ENCODE measurements at regions not wholly inside any gene's neighbourhood (a gene's known extent, or its start where the extent isn't known, plus 50 kb on each side); places are given as distances from the start of the nearest gene placed in this dataset.
"Not testable (repeated sequence)": the region's sequence is repeated elsewhere in the genome, so short reads cannot be mapped to it uniquely, and the experiment has no call there.

GRCh38 chr2:128663371-128664050 lies 344.8 kb upstream of the HS6ST1 start:
- Mint-ChIP-seq H3K4me3 (no peak overlapping the region), H3K27me3 (no peaks in the 10 kb centered on the region), H3K9me3 (no peaks in the 10 kb centered on the region), H3K4me1 (no peaks in the 10 kb centered on the region), H3K27ac (no peak overlapping the region), H3K36me3 (no peaks in the 10 kb centered on the region)
- DNase-seq = no peak

GRCh38 chr2:128664499-128664971 lies 345.9 kb upstream of the HS6ST1 start:
- no peaks in the 10 kb centered on the region for H3K4me1 Mint-ChIP-seq
- no peak for DNase-seq
- H3K27me3 Mint-ChIP-seq = no peaks in the 10 kb centered on the region
- H3K36me3 Mint-ChIP-seq = no peaks in the 10 kb centered on the region
- H3K27ac Mint-ChIP-seq = no peak overlapping the region
- H3K4me3 Mint-ChIP-seq = no peak overlapping the region
- no peaks in the 10 kb centered on the region for H3K9me3 Mint-ChIP-seq

- H3K27ac Mint-ChIP-seq = no peak overlapping the region
Measured at GRCh38 chr2:128665113-128665512, 346.4 kb upstream of the HS6ST1 start.

GRCh38 chr2:128666596-128666995 lies 347.9 kb upstream of the HS6ST1 start:
- Mint-ChIP-seq H3K4me3 (no peak overlapping the region), H3K27ac (no peak overlapping the region), H3K27me3 (no peaks in the 10 kb centered on the region), H3K9me3 (peaks cover 2% of the 10 kb centered on the region), H3K36me3 (no peaks in the 10 kb centered on the region), H3K4me1 (no peaks in the 10 kb centered on the region)
- DNase-seq = no peak

More at GRCh38 chr2:128665113-128665512, 346.4 kb upstream of the HS6ST1 start:
- no peaks in the 10 kb centered on the region for H3K27me3 Mint-ChIP-seq
- no peak for DNase-seq
- no peaks in the 10 kb centered on the region for H3K36me3 Mint-ChIP-seq
- H3K4me3 Mint-ChIP-seq = no peak overlapping the region
- no peaks in the 10 kb centered on the region for H3K9me3 Mint-ChIP-seq
- no peaks in the 10 kb centered on the region for H3K4me1 Mint-ChIP-seq

GRCh38 chr2:128667391-128667790 lies 348.7 kb upstream of the HS6ST1 start:
- Mint-ChIP-seq H3K4me3 (no peak overlapping the region), H3K36me3 (no peaks in the 10 kb centered on the region), H3K27me3 (no peaks in the 10 kb centered on the region), H3K9me3 (peaks cover 2% of the 10 kb centered on the region), H3K27ac (no peak overlapping the region), H3K4me1 (no peaks in the 10 kb centered on the region)
- no peak for DNase-seq

- Mint-ChIP-seq H3K27me3 (no peaks in the 10 kb centered on the region), H3K4me3 (no peak overlapping the region), H3K36me3 (no peaks in the 10 kb centered on the region), H3K27ac (no peak overlapping the region), H3K4me1 (no peaks in the 10 kb centered on the region), H3K9me3 (peaks cover 3% of the 10 kb centered on the region)
- no peak for DNase-seq
Measured at GRCh38 chr2:128668946-128669345, 350.3 kb upstream of the HS6ST1 start.

DNA sequence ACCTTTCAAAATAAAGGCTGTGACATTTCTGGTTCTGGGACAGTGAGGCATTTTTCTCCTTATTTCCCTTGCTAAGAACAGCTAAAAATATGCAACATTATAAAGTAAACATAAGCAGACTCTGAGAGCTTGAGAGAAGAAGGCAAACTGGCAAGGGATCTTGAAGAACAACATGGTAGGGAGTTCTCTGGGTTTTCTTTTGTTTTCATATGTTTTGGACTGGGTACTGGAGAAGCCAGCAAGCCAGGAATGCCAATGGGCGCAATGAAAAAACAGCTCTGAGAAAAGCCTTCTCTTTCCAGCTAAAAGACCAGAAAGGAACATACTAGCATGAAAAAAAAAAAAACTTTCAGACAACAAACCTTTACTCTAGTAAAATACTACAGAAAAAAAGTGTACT lies 351.4 kb upstream of the HS6ST1 start:
- Mint-ChIP-seq H3K27me3 (no peaks in the 10 kb centered on the region), H3K4me1 (no peaks in the 10 kb centered on the region), H3K4me3 (no peak overlapping the region), H3K9me3 (peaks cover 3% of the 10 kb centered on the region), H3K27ac (no peak overlapping the region), H3K36me3 (no peaks in the 10 kb centered on the region)
- no peak for DNase-seq

DNA sequence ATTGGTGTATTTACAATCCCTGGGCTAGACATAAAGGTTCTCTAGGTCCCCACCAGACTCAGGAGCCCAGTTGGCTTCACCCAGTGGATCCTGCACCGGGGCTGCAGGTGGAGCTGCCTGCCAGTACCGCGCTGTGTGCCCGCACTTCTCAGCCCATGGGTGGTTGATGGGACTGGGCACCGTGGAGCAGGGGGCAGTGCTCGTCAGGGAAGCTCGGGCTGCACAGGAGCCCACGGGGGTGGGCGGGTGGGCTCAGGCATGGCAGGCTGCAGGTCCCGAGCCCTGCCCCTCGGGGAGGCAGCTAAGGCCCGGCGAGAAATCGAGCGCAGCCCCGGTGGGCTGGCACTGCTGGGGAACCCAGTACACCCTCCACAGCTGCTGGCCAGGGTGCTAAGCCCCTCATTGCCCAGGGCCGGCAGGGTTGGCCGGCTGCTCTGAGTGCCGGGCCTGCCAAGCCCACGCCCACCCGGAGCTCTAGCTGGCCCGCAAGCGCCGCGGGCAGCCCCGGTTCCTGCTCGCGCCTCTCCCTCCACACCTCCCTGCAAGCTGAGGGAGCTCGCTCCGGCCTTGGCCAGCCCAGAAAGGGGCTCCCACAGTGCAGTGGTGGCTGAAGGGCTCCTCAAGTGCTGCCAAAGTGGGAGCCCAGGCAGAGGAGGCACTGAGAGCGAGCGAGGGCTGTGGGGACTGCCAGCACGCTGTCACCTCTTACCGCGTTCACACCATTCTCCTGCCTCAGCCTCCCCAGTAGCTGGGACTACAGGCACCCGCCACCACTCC lies 353.5 kb upstream of the HS6ST1 start:
- H3K36me3 Mint-ChIP-seq, H3K9me3 Mint-ChIP-seq, H3K4me1 Mint-ChIP-seq: not testable (repeated sequence)

DNA sequence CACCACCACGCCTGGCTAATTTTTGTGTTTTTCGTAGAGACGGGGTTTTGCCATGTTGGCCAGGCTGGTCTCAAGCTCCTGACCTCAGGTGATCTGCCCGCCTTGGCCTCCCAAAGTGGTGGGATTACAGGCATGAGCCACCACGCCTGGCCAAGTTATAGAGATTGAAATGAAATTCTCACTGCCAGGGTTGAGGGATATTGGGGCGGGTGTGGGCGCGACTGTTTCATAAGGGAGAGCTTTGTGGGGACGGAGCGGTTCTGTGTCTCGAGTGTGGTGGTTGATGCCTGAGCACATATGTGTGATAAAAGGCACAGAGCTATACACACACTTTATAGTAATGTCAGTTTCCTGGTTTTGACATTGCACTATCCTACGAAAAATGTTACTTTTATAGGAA lies 361.0 kb upstream of the HS6ST1 start:
- H3K4me1 Mint-ChIP-seq, H3K4me3 Mint-ChIP-seq, H3K36me3 Mint-ChIP-seq, H3K27ac Mint-ChIP-seq, DNase-seq, H3K9me3 Mint-ChIP-seq, H3K27me3 Mint-ChIP-seq: not testable (repeated sequence)

More for the DNA sequence above, 353.5 kb upstream of the HS6ST1 start:
- not testable (repeated sequence) for H3K27ac Mint-ChIP-seq, H3K27me3 Mint-ChIP-seq, H3K4me3 Mint-ChIP-seq, DNase-seq

DNA sequence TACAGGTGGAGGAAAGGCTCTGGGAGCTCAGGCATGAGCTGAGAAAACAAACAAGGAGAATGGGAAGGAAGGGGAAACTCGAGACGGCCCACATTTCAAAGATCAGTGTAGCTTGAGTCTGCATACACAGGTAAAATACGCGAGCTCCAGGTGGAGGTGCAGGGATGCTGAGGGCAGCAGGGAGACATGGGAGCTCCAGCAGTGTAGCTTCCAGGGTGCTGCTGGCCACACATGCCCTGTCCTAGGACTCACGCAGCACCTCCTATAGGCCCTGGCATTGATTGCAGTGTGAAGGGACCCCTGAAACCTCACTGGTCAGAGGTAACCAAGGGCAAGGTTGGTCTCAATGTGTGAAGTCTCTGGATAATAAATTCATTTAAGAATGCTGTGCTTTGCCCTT lies 362.8 kb upstream of the HS6ST1 start:
- Mint-ChIP-seq H3K4me3 (no peak overlapping the region), H3K27me3 (no peaks in the 10 kb centered on the region), H3K27ac (no peak overlapping the region), H3K36me3 (no peaks in the 10 kb centered on the region), H3K9me3 (no peaks in the 10 kb centered on the region), H3K4me1 (peaks cover 6% of the 10 kb centered on the region)
- no peak for DNase-seq

- H3K27me3 Mint-ChIP-seq = no peaks in the 10 kb centered on the region
- no peaks in the 10 kb centered on the region for H3K9me3 Mint-ChIP-seq
- peaks cover 6% of the 10 kb centered on the region for H3K4me1 Mint-ChIP-seq
- H3K27ac Mint-ChIP-seq = no peak overlapping the region
- H3K36me3 Mint-ChIP-seq = no peaks in the 10 kb centered on the region
- no peak overlapping the region for H3K4me3 Mint-ChIP-seq
- no peak for DNase-seq
Measured at GRCh38 chr2:128682266-128682665, 363.6 kb upstream of the HS6ST1 start.

DNA sequence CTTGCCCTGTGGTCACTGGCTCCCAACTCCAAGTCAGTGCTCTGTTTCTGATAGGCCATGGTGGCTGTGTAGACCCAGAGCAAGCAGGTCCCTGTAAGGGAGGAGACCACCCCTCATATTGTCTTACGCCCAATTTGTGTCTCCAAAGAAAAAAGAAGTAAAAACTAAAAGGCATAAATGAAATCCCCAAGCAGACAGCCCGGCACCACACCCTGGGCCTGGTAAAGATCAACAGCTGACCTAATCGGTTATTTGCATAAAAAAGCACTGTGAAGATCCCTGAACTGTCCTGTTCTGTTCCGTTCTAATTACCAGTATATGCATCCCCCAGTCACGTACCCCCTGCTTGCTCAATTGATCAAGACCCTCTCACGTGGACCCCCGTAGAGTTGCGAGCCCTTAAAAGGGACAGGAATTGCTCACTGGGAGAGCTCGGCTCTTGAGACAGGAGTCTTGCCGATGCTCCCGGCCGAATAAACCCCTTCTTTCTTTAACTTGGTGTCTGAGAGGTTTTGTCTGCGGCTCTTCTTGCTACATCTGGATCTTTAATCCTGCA lies 364.1 kb upstream of the HS6ST1 start:
- Mint-ChIP-seq H3K36me3 (no peaks in the 10 kb centered on the region), H3K27ac (no peak overlapping the region), H3K27me3 (no peaks in the 10 kb centered on the region), H3K4me1 (peaks cover 6% of the 10 kb centered on the region), H3K4me3 (no peak overlapping the region), H3K9me3 (no peaks in the 10 kb centered on the region)
- DNase-seq = no peak

DNA sequence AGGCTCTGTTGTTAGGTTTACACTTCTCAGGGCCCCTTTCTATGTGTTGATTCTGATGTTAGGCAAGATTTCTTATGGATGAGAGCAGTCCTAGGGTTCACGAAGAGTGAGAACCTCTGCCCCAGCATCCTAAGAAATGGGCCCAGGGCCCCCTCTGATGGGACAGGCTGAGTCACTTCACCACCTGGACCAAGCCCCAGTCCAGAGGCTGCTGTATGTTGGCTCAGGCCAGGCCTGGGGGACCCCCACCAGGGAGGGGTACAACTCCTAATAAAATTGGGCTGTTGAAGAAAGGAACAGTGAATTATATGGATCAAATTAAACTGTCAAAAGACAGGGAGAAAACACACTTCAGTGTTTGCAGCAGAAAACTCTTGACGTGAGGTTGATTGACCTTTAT lies 365.9 kb upstream of the HS6ST1 start:
- H3K4me1 Mint-ChIP-seq = peaks cover 9% of the 10 kb centered on the region

DNA sequence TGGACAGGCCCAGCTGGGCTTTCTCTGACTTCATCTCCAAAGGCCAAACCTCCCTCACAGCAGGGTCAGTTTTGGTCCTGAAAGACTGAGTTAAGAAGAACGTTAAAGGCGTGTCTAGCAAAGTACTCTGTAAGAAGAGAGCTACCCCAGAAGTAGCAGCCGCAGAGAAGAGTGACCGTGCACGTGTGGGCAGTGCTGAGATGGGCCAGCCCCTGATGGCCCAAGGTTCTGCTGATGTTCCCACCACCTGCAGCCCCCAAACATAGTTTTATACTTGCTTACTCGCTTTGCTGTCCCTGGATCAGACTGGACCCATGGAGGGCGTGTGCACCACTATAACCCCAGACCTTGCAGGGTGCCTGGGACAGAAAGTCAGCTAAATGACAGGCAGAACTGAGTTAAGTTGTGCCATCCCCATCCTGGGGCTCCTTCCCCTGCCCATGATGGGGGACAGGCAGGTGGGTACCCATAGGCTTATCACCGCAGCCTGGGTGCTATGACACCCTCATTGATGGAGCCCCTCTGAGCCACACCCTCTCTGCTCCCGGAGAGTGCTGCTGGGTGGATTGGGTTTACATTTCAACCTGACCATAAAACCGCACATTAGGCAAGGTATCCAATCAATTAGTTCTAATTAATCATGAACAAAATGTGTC lies 367.3 kb upstream of the HS6ST1 start:
- H3K4me1 Mint-ChIP-seq = peaks cover 9% of the 10 kb centered on the region
- H3K4me3 Mint-ChIP-seq = no peak overlapping the region
- H3K27me3 Mint-ChIP-seq = peaks cover 4% of the 10 kb centered on the region
- H3K27ac Mint-ChIP-seq = no peak overlapping the region
- H3K36me3 Mint-ChIP-seq = no peaks in the 10 kb centered on the region
- no peak for DNase-seq
- H3K9me3 Mint-ChIP-seq = no peaks in the 10 kb centered on the region

More for the DNA sequence above, 365.9 kb upstream of the HS6ST1 start:
- Mint-ChIP-seq H3K36me3 (no peaks in the 10 kb centered on the region), H3K27ac (no peak overlapping the region), H3K27me3 (no peaks in the 10 kb centered on the region), H3K4me3 (no peak overlapping the region), H3K9me3 (no peaks in the 10 kb centered on the region)
- no peak for DNase-seq

GRCh38 chr2:128686497-128686859 lies 367.8 kb upstream of the HS6ST1 start:
- no peak overlapping the region for H3K4me3 Mint-ChIP-seq
- no peak for DNase-seq
- no peaks in the 10 kb centered on the region for H3K36me3 Mint-ChIP-seq
- peaks cover 9% of the 10 kb centered on the region for H3K4me1 Mint-ChIP-seq
- H3K27me3 Mint-ChIP-seq = peaks cover 6% of the 10 kb centered on the region
- no peaks in the 10 kb centered on the region for H3K9me3 Mint-ChIP-seq
- no peak overlapping the region for H3K27ac Mint-ChIP-seq

Data from activated naive CD8-positive, alpha-beta T cell treated with anti-CD3 and anti-CD28 coated beads for 36 hours (primary cell).